Glomerular visceral epithelial cell (primary cell): ENCODE measurements at regions not wholly inside any gene's neighbourhood (a gene's known extent, or its start where the extent isn't known, plus 50 kb on each side); places are given as distances from the start of the nearest gene placed in this dataset.

Experiments used
- DNase-seq: peaks from one replicate; pipeline ENCODE4 v3.0.0-alpha.2; 2016; ENCODE audit errors: extremely low spot score

GRCh38 chr2:239462191-239462515 lies 61.3 kb upstream of the HDAC4 start:
- no peak for DNase-seq

GRCh38 chr2:239461291-239462190 lies 60.7 kb upstream of the HDAC4 start:
- no peak for DNase-seq

- DNase-seq = no peak
Observed at GRCh38 chr2:239460780-239461179, 60.0 kb upstream of the HDAC4 start.

- DNase-seq = no peak
Observed at GRCh38 chr2:239459606-239460005, 58.8 kb upstream of the HDAC4 start.

- no peak for DNase-seq
Observed at GRCh38 chr2:239459056-239459455, 58.2 kb upstream of the HDAC4 start.

GRCh38 chr2:239457586-239458445 lies 57.0 kb upstream of the HDAC4 start:
- DNase-seq = no peak

- DNase-seq = no peak
Observed at GRCh38 chr2:239456940-239457339, 56.1 kb upstream of the HDAC4 start.

GRCh38 chr2:239455436-239456203 lies 54.8 kb upstream of the HDAC4 start:
- DNase-seq = no peak

- DNase-seq = no peak
Observed at GRCh38 chr2:239454507-239454906, 53.7 kb upstream of the HDAC4 start.
